ENCODE measurements at regions not wholly inside any gene's neighbourhood (a gene's known extent, or its start where the extent isn't known, plus 50 kb on each side); places are given as distances from the start of the nearest gene placed in this dataset.
A peak's percentile ranks its signal among the peaks of the same experiment; 100 is the strongest.

DNA sequence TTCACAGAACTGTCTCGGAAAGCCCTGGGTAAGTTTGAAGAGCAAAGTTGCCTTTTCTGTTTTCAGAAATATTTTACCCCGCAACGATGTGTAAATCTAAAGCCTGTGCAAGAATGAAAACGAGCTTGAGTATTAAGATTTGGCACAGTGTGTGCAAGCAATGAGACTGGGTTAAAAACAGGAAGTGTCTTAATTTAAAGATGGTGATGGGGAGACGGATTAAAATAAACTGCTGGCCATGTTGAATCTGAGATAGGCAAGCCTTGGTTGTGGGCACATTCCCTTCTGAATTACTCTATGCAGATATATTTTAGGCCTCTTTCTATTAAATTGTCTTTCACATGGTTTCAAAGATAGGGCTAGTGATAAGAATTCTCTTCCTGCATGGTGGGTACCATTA lies 294.2 kb upstream of the DMRT1 start:
- H3K27ac ChIP-seq (ENCODE audit: control insufficient read depth, insufficient read depth), result no peak overlapping the region
- TF ChIP-seq PAX5 (IDR thresholded peaks at IDR 0.05; ENCODE audit: borderline replicate concordance, low read depth, low read length) (no peak), SPI1 (IDR thresholded peaks at IDR 0.05; ENCODE audit: borderline replicate concordance, insufficient read depth, low read depth, low read length) (peak; percentile 39; the same call in 1 of the 2 replicates)
- in situ Hi-C loops (cut with MboI), result no loop called here

DNA sequence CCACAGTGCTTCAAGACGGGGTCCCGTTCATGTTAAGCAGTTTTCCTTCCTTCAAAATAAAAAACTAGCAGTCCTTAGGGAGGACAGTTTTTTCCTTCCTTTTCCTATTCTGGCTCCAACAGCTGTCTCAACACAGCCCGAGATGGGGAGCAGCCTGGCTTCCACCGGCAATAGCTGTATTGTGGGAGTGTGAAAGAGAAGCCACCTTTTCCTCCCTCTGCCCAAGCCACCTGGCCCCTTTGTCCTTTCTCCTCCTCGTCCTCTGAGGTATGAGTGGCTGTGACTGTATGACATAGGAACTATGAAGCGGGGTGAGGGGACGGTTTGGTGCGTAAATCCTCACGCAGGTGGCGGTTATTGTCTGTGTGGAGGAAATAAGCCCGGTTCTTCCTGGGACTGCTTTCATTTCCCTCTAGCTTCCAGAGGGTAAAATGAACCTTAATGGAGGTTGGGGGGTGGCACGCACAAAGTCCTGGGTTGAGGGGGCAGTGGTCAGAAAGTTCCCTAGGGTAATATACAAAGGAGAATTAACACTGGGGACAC lies 292.0 kb upstream of the DMRT1 start:
- no peaks in the 10 kb centered on the region for H4K20me1 ChIP-seq (ENCODE audit: control insufficient read depth, insufficient read depth)
- SMC1A ChIA-PET (ENCODE audit: uncharacterized antibody, unreplicated experiment), result no interaction called here
- H3K4me2 ChIP-seq (ENCODE audit: control insufficient read depth, insufficient read depth), result no peak overlapping the region
- in situ Hi-C loops (cut with MboI), result no loop called here
- no peak for FAIRE-seq
- CTCF ChIA-PET, result interaction anchor here (0.6 kb wide), 1 partner anchor 197 kb away, joined by 3 read pairs; no protein-coding TSS in a partner anchor
- H3K9me3 ChIP-seq (replicated peaks; ENCODE audit: control insufficient read depth, insufficient read depth, low read length), result no peaks in the 10 kb centered on the region
- H3K4me1 ChIP-seq (ENCODE audit: control insufficient read depth, insufficient read depth, low read length), result no peaks in the 10 kb centered on the region
- intact Hi-C loops (cut with micrococcal nuclease; ENCODE audit: unreplicated experiment), result no loop called here
- no peak overlapping the region for H3K4me3 ChIP-seq
- H3K27ac ChIP-seq (ENCODE audit: control insufficient read depth, insufficient read depth), result no peak overlapping the region
- no peak for DNase-seq (ENCODE audit: low read depth, low spot score)
- no peaks in the 10 kb centered on the region for H3K79me2 ChIP-seq (ENCODE audit: control insufficient read depth, insufficient read depth, low read length)
- H3K9ac ChIP-seq (ENCODE audit: control insufficient read depth, insufficient read depth, low read length), result no peak overlapping the region
- WGBS (ENCODE audit: insufficient coverage, insufficient replicate concordance, low lambda C conversion rate, missing lambda C conversion rate), result 41% methylated on average over 12 of the region's 12 CpGs
- no peak for TF ChIP-seq ZNF622 (IDR thresholded peaks at IDR 0.05)
- TF ChIP-seq, protein P1, sequence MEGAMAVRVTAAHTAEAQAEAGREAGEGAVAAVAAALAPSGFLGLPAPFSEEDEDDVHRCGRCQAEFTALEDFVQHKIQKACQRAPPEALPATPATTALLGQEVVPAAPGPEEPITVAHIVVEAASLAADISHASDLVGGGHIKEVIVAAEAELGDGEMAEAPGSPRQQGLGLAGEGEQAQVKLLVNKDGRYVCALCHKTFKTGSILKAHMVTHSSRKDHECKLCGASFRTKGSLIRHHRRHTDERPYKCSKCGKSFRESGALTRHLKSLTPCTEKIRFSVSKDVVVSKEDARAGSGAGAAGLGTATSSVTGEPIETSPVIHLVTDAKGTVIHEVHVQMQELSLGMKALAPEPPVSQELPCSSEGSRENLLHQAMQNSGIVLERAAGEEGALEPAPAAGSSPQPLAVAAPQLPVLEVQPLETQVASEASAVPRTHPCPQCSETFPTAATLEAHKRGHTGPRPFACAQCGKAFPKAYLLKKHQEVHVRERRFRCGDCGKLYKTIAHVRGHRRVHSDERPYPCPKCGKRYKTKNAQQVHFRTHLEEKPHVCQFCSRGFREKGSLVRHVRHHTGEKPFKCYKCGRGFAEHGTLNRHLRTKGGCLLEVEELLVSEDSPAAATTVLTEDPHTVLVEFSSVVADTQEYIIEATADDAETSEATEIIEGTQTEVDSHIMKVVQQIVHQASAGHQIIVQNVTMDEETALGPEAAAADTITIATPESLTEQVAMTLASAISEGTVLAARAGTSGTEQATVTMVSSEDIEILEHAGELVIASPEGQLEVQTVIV (IDR thresholded peaks at IDR 0.05; ENCODE audit: borderline replicate concordance, partially characterized antibody), result no peak
- TF ChIP-seq NFYB (IDR thresholded peaks at IDR 0.05; ENCODE audit: insufficient read depth, low read depth, low read length), result no peak
- no peak for TF ChIP-seq RFX5 (IDR thresholded peaks at IDR 0.05; ENCODE audit: low read depth, low read length)
- TF ChIP-seq, protein P2, sequence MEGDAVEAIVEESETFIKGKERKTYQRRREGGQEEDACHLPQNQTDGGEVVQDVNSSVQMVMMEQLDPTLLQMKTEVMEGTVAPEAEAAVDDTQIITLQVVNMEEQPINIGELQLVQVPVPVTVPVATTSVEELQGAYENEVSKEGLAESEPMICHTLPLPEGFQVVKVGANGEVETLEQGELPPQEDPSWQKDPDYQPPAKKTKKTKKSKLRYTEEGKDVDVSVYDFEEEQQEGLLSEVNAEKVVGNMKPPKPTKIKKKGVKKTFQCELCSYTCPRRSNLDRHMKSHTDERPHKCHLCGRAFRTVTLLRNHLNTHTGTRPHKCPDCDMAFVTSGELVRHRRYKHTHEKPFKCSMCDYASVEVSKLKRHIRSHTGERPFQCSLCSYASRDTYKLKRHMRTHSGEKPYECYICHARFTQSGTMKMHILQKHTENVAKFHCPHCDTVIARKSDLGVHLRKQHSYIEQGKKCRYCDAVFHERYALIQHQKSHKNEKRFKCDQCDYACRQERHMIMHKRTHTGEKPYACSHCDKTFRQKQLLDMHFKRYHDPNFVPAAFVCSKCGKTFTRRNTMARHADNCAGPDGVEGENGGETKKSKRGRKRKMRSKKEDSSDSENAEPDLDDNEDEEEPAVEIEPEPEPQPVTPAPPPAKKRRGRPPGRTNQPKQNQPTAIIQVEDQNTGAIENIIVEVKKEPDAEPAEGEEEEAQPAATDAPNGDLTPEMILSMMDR (IDR thresholded peaks at IDR 0.05 in 2 of 3, conservative IDR thresholded peaks at IDR 0.05 in 1 of 3; ENCODE audit: control insufficient read depth in 2 of 3, extremely low read depth in 1 of 3, insufficient read depth in 1 of 3, low read depth in 3 of 3, low read length in 3 of 3), result no peak
- no peak for TF ChIP-seq EP300 (IDR thresholded peaks at IDR 0.05; ENCODE audit: borderline replicate concordance in 1 of 2, control insufficient read depth in 1 of 2, low read depth in 2 of 2, low read length in 2 of 2)
- POLR2A ChIA-PET, result no interaction called here
- no peak overlapping the region for H2AFZ ChIP-seq (ENCODE audit: control insufficient read depth, low read depth, low read length)
- no peak for ATAC-seq
- no peaks in the 10 kb centered on the region for H3K36me3 ChIP-seq (ENCODE audit: control insufficient read depth in 2 of 2, insufficient read depth in 2 of 2, low read length in 1 of 2)
- RAD21 ChIA-PET (ENCODE audit: unreplicated experiment), result no interaction called here
- no peaks in the 10 kb centered on the region; a peak in 2 of 4 replicates for H3K27me3 ChIP-seq (replicated peaks in 1 of 2; ENCODE audit: control insufficient read depth in 2 of 2, insufficient read depth in 2 of 2, low read length in 1 of 2)
- BruUV-seq (replicated peaks), result no TSS peak

More for the DNA sequence above, 294.2 kb upstream of the DMRT1 start:
- FAIRE-seq, result no peak
- H3K4me3 ChIP-seq, result no peak overlapping the region
- H3K9ac ChIP-seq (ENCODE audit: control insufficient read depth, insufficient read depth, low read length), result no peak overlapping the region
- BruUV-seq (replicated peaks), result no TSS peak
- ChIA-PET CTCF (no interaction called here), POLR2A (no interaction called here), SMC1A (ENCODE audit: uncharacterized antibody, unreplicated experiment) (interaction anchor here (1.3 kb wide), 1 partner anchor 10 kb away, joined by 4 read pairs; no protein-coding TSS in a partner anchor), RAD21 (ENCODE audit: unreplicated experiment) (interaction anchor here (1.3 kb wide), 1 partner anchor 9 kb away, joined by 3 read pairs; no protein-coding TSS in a partner anchor)
- H4K20me1 ChIP-seq (ENCODE audit: control insufficient read depth, insufficient read depth), result no peaks in the 10 kb centered on the region
- no peaks in the 10 kb centered on the region for H3K4me1 ChIP-seq (ENCODE audit: control insufficient read depth, insufficient read depth, low read length)
- no peak overlapping the region for H3K4me2 ChIP-seq (ENCODE audit: control insufficient read depth, insufficient read depth)
- H3K36me3 ChIP-seq (ENCODE audit: control insufficient read depth in 2 of 2, insufficient read depth in 2 of 2, low read length in 1 of 2), result no peaks in the 10 kb centered on the region
- no peaks in the 10 kb centered on the region for H3K79me2 ChIP-seq (ENCODE audit: control insufficient read depth, insufficient read depth, low read length)
- WGBS (ENCODE audit: insufficient coverage, insufficient replicate concordance, low lambda C conversion rate, missing lambda C conversion rate), result 17% methylated on average over 5 of the region's 5 CpGs
- no peak overlapping the region for H2AFZ ChIP-seq (ENCODE audit: control insufficient read depth, low read depth, low read length)
- no peak for DNase-seq (ENCODE audit: low read depth, low spot score)
- no peak for ATAC-seq
- intact Hi-C loops (cut with micrococcal nuclease; ENCODE audit: unreplicated experiment), result no loop called here
- no peaks in the 10 kb centered on the region; a peak in 2 of 4 replicates for H3K27me3 ChIP-seq (replicated peaks in 1 of 2; ENCODE audit: control insufficient read depth in 2 of 2, insufficient read depth in 2 of 2, low read length in 1 of 2)
- H3K9me3 ChIP-seq (replicated peaks; ENCODE audit: control insufficient read depth, insufficient read depth, low read length), result no peaks in the 10 kb centered on the region

Data from GM12878 (cell line).